Mononuclear cell (primary cell): ENCODE measurements at regions not wholly inside any gene's neighbourhood (a gene's known extent, or its start where the extent isn't known, plus 50 kb on each side); places are given as distances from the start of the nearest gene placed in this dataset.

Source experiments
- H3K27me3 ChIP-seq: 2 replicates; pipeline ENCODE4 v1.6.0; 2011; ENCODE audit warnings: low read length, control low read depth; ENCODE audit not compliant: insufficient read depth
- H3K4me1 ChIP-seq: 2 replicates; pipeline ENCODE4 v1.5.1; 2011; ENCODE audit warnings: mild to moderate bottlenecking, low read length, control low read depth; ENCODE audit not compliant: insufficient read depth
- H3K4me3 ChIP-seq: 2 replicates; pipeline ENCODE4 v1.5.1; 2011; ENCODE audit warnings: mild to moderate bottlenecking, low read length, moderate library complexity
- H3K9me3 ChIP-seq: 2 replicates; pipeline ENCODE4 v1.5.1; 2011; ENCODE audit warnings: low read depth, mild to moderate bottlenecking, control low read depth, low read length

DNA sequence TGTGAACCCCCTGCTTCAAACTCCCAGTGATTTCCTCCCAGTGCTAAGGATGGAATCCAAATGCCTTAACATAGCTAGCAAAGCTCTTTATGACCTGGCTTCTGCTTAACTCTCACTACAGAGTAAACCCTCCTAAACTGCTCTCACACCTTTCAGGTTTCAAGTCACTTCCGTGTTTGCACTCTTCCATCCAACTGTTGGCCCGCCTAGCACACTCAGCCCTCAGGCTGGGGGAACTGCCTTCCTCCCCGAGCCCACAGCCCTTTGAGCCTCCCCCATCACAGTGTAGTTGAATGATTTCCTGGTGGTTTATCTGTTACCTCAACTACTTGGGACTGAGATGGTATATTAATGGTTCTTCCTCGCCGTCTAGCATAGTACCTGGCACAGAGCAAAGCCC is 342.5 kb downstream of the NPIPA8 start:
- Histone ChIP-seq H3K4me3 (no peak overlapping the region), H3K9me3 (no peaks in the 10 kb centered on the region), H3K27me3 (no peaks in the 10 kb centered on the region), H3K4me1 (no peaks in the 10 kb centered on the region)

DNA sequence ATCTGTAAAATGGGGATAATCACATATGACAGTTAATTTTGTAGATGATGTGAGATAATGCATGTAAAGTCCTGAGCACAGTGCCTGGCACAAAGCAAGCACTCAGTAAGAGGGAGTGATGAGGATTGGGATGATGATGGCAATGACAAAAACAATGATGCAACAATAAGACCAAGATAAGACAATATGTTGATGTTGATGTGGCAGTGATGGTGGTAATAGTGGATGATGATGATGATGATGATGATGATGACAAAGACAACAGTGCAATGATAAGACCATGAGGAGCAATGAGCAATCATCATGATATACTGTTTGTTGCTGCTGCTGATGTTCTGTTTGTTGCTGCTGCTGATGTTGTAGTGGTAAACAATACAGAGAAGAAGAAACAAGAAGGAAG is 344.1 kb downstream of the NPIPA8 start:
- H3K4me3 ChIP-seq: no peak overlapping the region
- no peaks in the 10 kb centered on the region for H3K9me3 ChIP-seq
- no peaks in the 10 kb centered on the region for H3K27me3 ChIP-seq
- H3K4me1 ChIP-seq: no peaks in the 10 kb centered on the region

DNA sequence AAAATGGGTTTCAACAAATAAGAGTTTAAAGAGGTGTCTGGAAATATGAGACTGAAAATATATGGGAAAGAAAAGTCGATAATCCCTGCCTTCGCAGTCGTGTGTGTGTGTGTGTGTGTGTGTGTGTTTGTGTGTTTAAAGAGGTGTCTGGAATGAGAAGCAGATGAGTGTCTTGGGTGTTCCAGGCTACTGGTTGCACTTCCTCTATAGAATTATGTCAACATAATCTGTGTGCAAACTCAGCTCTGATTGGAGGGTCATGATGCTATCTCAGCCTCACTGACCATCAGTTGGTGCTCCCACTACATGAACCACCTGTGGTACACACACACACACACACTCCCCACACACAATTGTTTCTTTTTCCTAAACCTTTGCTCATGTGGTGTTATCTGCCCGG is 347.3 kb downstream of the NPIPA8 start:
- Histone ChIP-seq H3K27me3 (no peaks in the 10 kb centered on the region), H3K9me3 (no peaks in the 10 kb centered on the region)

DNA sequence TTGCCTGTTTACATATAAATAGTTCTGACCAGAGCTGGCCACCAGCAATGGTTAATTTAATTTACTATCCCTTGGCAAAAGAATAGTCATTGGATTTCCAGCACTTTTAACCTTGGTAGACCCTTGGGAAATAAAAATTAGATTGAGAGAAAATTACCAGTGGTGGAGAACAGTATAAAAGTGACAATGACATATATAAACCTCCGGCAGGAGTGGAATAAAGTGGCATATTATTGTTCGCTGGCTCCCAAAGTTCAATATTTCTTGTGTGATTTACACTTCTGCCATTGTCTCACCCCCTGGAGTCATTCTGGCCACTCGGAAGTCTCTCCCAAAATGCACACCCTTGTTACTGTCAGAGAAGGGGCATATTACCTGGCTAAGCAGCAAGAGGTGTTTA is 347.7 kb downstream of the NPIPA8 start:
- no peaks in the 10 kb centered on the region for H3K27me3 ChIP-seq
- no peaks in the 10 kb centered on the region for H3K4me1 ChIP-seq
- no peak overlapping the region for H3K4me3 ChIP-seq
- no peaks in the 10 kb centered on the region for H3K9me3 ChIP-seq

More for the DNA sequence above, 347.3 kb downstream of the NPIPA8 start:
- H3K4me1 ChIP-seq: no peaks in the 10 kb centered on the region
- no peak overlapping the region for H3K4me3 ChIP-seq

DNA sequence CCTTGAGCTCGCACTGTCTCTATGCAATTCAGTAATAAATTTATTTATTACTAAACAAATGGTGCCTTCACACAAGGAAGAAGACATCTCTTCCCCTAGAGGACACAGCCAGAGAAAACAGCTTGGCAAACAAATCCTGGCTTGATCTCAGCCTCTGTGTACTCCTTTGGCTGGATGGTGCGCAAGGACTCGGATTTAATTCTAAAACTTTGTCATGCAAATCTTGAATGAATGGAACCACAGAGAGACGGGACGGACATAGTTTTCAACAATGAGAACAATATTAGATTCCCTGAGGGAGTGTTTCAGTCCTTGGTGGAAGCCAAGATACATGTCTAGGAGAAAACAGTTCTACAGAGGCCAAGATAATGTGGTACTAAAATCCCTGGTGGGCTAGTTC is 349.5 kb downstream of the NPIPA8 start:
- Histone ChIP-seq H3K4me3 (no peak overlapping the region), H3K9me3 (no peaks in the 10 kb centered on the region), H3K4me1 (no peaks in the 10 kb centered on the region), H3K27me3 (no peaks in the 10 kb centered on the region)

DNA sequence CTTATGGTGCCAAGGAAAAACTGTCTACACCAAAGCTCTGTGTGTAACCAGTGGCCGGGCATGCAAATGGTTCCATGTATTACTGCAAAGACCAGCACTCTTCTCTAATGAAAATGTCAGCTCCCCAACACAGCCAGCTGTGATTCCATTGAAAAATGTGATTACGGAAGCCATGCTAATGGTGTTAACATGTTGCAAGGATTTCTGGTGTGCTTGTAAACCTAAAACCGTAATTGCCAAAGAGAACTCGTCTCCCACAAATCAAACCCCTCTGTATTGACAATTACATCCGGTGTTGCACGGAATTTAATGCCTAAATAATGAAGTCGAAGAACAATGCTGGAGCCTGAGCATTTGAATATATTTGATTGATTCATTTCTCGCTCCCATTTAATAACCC is 351.7 kb downstream of the NPIPA8 start:
- Histone ChIP-seq H3K27me3 (no peaks in the 10 kb centered on the region), H3K9me3 (no peaks in the 10 kb centered on the region), H3K4me1 (no peaks in the 10 kb centered on the region), H3K4me3 (no peak overlapping the region)

DNA sequence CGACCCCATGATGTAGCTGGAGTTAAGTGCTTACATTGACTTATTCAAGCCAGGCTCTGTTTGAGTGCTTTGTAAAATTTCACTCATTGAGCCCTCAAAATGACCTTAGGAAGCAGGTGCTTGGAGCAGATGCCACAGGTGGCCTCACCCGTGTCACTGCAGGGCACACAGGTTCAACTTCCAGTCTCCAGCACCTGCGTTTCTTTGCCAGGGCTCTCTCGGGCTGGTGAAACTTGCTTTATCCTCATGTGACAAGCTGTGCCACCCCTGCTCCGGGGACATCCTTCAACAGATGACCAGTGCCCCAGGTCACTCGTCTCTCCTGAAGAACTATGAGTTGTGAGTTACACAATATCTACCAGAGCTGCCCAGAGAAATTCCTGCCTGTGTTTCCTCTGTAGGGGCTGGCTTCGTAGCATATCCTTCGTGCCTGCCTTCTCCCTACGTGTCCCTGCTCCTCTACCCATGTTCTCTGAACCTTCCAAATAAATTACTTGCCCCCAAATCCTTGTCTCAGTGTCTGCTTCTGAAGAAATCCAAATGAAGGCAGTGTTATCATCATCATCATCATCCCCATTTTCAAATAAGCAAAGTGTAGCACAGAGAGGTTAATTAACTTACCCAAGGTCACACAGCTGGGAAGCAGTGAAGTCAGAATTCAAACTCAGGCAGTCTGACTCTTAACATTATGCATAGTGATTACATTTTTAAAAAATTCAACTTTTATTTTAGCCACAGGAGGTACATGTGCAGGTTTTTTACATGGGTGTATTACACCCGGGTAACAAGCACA is 352.5 kb downstream of the NPIPA8 start:
- Histone ChIP-seq H3K27me3 (no peaks in the 10 kb centered on the region), H3K4me3 (no peak overlapping the region), H3K9me3 (no peaks in the 10 kb centered on the region), H3K4me1 (no peaks in the 10 kb centered on the region)

DNA sequence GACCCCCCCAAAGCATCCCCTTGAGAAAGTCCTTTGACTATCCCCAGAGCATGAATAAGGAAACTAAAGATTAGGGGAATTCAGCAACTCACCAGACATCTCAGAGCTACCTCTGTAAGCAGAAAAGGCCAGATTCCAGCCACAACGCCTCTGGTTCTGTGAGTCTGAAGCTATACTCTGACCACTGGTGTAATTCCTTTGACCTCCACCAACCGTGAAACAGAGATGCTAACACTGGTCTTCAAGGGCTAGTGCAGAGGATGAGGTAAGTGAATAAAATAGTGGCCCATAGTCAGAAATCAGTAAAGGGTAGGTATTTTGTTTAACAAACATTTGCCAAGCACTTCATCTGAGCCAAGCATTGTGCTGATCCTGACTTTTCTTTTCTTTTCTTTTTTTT is 353.4 kb downstream of the NPIPA8 start:
- Histone ChIP-seq H3K4me3 (no peak overlapping the region), H3K27me3 (no peaks in the 10 kb centered on the region), H3K9me3 (no peaks in the 10 kb centered on the region)

DNA sequence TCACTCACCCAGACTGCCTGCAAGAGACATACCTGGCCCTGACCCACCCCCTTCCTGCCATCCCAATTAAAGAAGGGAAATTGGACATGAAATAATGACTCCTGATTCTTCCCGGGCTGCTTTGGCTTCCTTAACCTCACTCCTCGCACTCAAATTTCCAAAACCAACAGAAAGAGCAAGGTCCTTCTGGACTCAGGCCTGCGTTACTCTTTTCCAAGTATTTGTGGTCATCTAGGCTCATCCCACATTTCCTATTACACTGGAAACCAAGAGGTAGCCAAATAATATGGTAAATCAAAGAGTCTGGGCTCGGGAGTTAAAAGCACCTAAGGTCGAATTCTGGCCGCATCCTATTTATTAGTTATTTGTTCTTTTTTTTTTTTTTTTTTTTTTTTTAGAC is 359.3 kb downstream of the NPIPA8 start:
- Histone ChIP-seq H3K27me3 (no peaks in the 10 kb centered on the region), H3K4me1 (no peaks in the 10 kb centered on the region), H3K4me3 (no peak overlapping the region), H3K9me3 (no peaks in the 10 kb centered on the region)

More for the DNA sequence above, 353.4 kb downstream of the NPIPA8 start:
- no peaks in the 10 kb centered on the region for H3K4me1 ChIP-seq

DNA sequence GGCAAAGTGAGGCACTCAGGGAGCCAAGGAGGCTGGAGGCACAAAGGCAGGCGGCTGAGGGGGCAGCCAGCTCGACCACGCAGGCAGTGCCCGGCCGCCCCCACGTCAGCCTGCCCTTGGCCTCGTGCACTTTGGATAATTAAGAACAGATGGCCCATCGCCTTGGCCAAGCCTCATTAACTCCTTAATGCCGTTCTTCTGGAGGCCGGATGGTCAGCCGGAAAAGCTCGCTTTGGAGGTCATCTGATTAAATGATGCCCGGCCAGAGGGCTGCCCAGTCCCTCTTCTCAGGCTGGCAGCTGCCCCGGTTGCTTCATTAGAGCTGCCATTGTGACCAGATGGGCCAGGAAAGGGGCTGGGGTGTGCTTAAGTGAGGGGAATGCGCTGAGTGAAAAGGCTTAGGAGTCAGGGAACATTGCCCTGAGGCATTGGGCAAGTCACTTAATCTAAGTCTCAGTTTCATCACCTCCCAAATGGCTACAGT is 364.0 kb downstream of the NPIPA8 start:
- H3K9me3 ChIP-seq: no peaks in the 10 kb centered on the region

DNA sequence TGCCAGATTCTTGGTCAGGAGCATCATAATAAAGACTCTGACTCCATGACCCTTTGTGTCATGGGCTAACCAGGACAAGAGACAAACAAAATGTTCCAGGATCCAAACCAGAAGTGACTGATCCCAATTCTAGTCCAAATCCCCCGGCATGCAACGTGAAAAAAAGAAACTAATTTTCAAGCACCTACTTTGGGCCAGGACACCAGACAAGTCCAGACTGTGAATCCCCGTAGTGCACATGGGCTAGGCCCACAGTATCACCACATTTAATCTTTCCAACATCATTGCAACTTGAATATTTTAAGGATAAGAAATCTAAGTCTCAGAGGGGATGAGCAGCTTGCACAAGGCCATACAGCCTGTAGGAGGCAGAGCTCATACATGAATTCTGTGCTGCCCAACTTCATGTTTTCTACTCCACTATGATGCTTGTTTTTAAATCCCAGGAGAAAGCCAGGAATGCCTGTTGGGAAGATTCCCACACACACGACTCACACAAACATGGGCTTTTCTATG is 365.7 kb downstream of the NPIPA8 start:
- H3K4me3 ChIP-seq: no peak overlapping the region
- no peaks in the 10 kb centered on the region for H3K27me3 ChIP-seq
- H3K9me3 ChIP-seq: no peaks in the 10 kb centered on the region
- H3K4me1 ChIP-seq: no peaks in the 10 kb centered on the region

More for the DNA sequence above, 364.0 kb downstream of the NPIPA8 start:
- Histone ChIP-seq H3K4me3 (no peak overlapping the region), H3K27me3 (no peaks in the 10 kb centered on the region), H3K4me1 (no peaks in the 10 kb centered on the region)

DNA sequence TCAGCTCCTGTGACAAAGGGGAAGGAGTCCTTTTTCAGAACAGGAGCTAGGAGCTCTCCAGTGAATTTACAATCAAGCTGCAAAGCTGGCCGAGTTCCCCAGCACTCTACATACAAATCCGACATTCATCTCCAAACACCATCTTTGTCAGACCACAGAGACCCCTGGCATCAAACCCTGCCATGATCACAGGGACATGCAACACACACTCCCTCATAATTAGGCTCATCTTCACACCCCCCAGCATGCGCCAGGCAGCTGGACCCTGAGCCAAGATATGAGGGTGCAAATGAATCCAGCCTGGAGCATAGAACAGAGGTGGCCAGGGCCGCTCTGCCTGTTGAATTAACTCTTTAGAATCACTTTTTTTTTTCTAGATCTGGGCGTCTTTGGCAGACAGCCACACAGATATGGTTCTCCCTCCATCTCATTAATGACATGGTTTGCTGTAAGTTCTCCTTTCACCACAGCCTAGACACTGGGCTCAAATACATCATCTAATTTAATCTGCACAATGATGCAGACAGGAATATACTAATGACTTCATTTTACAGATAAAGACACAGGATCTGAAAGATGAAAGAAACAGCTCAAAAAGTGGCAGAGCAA is 366.3 kb downstream of the NPIPA8 start:
- H3K9me3 ChIP-seq: no peaks in the 10 kb centered on the region
- no peaks in the 10 kb centered on the region for H3K27me3 ChIP-seq
- H3K4me3 ChIP-seq: no peak overlapping the region
- no peaks in the 10 kb centered on the region for H3K4me1 ChIP-seq

DNA sequence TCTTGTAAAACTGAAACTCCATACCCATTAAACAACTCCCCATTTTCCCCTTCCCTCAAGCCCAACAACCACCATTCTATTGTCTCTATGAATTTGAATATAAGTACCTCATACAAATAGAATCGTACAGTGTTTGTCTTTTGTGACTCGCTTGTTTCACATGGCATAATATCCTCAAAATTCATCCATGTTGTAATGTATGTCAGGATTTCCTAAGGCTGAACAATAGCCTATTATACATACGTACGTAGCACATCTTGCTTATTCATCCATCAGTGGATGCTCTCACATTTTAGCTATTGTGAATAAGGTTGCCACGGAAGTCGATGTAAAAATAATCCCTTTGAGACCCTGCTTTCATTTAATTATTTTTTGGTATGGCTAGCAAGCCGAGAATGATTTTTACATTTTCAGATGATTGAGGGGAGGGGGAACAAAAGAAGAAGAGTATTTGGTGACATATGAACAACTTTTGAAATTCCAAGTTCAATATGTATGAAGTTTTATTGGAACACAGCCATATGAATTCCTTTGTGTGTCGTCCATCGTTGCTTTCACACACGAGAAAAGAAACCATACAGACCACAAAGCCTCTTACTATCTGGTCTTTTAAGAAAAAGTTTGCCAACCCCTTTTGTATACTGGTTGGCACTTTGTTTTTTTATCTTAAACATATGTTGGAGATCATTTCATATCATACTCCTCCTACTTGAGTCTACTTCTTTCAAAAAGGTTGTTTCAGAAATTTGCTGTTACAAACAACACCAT is 371.2 kb downstream of the NPIPA8 start:
- Histone ChIP-seq H3K9me3 (no peaks in the 10 kb centered on the region), H3K4me3 (no peak overlapping the region), H3K27me3 (no peaks in the 10 kb centered on the region), H3K4me1 (no peaks in the 10 kb centered on the region)

DNA sequence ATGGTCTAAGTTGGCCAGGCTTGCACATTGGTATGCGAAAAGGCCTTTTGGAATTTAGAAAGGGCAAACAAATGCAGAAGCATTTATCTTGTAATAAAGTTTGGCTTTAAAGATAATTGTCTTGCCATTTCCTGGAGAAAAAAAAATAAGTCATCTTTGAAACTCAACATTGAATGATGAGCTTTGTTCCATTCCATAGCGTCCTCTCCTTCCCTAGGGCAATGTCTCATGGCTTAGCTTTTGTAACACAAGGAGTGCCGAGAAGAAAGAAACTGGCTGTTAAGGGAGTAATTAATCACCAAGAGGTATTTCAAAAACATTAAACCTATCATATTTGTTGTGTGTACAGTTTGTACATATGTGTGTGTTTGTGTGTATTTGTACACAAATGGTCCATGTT is 372.3 kb downstream of the NPIPA8 start:
- no peaks in the 10 kb centered on the region for H3K27me3 ChIP-seq
- no peaks in the 10 kb centered on the region for H3K9me3 ChIP-seq
- H3K4me1 ChIP-seq: no peaks in the 10 kb centered on the region
- H3K4me3 ChIP-seq: no peak overlapping the region

DNA sequence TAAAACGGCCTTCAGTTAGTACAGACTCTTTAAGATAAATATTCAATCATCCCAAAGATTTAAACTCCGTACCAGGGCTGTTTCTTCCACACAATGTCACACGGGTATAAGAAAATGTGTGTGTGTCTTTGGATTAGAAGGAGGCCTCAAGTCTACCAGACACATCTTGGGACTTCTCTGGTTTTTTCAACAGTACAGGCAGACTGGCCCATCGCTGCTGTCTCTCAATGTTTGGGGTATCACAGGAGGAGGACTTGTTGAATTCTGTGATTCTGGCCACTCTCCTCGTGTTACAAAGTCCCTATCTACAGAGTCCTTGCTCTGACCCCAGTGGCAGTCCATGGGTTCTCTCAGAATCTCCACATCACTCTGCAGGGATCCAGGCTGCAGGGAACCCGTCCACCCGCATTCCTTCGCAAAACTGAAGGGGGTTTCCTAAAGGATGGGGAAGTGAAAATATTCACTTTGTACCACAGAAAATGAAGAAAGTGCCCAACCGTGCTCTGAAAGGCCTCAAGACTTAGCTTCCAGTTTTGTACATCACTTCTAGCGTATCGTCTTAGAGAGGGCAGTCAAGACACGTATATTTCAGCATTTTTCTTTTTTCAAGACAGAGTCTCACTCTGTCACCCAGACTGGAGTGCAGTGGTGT is 373.2 kb downstream of the NPIPA8 start:
- no peaks in the 10 kb centered on the region for H3K4me1 ChIP-seq
- no peak overlapping the region for H3K4me3 ChIP-seq
- no peaks in the 10 kb centered on the region for H3K27me3 ChIP-seq
- H3K9me3 ChIP-seq: no peaks in the 10 kb centered on the region
